ENCODE measurements at regions not wholly inside any gene's neighbourhood (a gene's known extent, or its start where the extent isn't known, plus 50 kb on each side); places are given as distances from the start of the nearest gene placed in this dataset.
A peak's percentile ranks its signal among the peaks of the same experiment; 100 is the strongest.

DNA sequence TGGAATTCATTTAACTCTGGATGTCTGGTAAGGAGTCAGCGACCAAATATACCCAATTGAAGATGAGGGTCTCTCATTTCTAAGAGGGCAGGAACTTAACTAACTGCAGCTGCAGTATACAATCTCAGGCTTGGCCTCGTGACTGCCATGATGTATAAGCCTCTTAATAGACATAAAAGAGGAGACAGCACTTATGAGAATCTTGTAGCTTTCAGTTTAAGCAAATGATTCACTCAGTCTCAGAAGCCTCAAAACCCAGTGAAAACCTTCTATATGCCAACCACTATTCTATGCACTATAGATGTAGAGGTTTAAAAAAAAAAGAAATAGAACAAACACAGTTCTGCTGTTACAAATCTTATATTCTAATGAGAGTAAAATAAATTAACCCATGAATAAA, 513.9 kb downstream of the TBL1XR1 start:
- Histone ChIP-seq H3K9me1 (ENCODE audit: control insufficient read depth, extremely low read depth, insufficient read depth, low read length) (no peaks in the 10 kb centered on the region), H3K27ac (ENCODE audit: control insufficient read depth, insufficient read depth, low read length) (no peak overlapping the region), H3K36me3 (ENCODE audit: control insufficient read depth in 2 of 2, extremely low read depth in 1 of 2, insufficient read depth in 2 of 2, low read length in 2 of 2) (no peaks in the 10 kb centered on the region), H4K20me1 (ENCODE audit: control insufficient read depth, extremely low read depth, insufficient read depth, low read length) (no peaks in the 10 kb centered on the region), H3K4me1 (ENCODE audit: control insufficient read depth, extremely low read depth, insufficient read depth, low read length) (no peaks in the 10 kb centered on the region), H3K9ac (ENCODE audit: control insufficient read depth, extremely low read depth, insufficient read depth, low read length) (no peak overlapping the region), H3K79me2 (ENCODE audit: control insufficient read depth, insufficient read depth, low read length) (no peaks in the 10 kb centered on the region), H3K4me3 (ENCODE audit: control insufficient read depth in 2 of 3, extremely low read depth in 1 of 3, insufficient read depth in 2 of 3, low read depth in 1 of 3, low read length in 3 of 3) (no peak overlapping the region), H3K27me3 (ENCODE audit: control insufficient read depth, extremely low read depth, insufficient read depth, low read length) (no peaks in the 10 kb centered on the region), H3K4me2 (ENCODE audit: control insufficient read depth, extremely low read depth, insufficient read depth, low read depth, low read length) (no peak overlapping the region), H2AFZ (ENCODE audit: control insufficient read depth, low read length) (no peak overlapping the region), H3K9me3 (ENCODE audit: control insufficient read depth, low read depth, low read length) (no peaks in the 10 kb centered on the region)
- dilution Hi-C loops (cut with MboI; ENCODE audit: extremely low pct_ligation_motif_present, low sequenced_read_pairs), result no loop called here
- DNase-seq (ENCODE audit: low read depth, low spot score), result no peak
- no peak for FAIRE-seq
- no peak for TF ChIP-seq EZH2 (IDR thresholded peaks at IDR 0.05; ENCODE audit: low read length)
- TF ChIP-seq, protein P1, sequence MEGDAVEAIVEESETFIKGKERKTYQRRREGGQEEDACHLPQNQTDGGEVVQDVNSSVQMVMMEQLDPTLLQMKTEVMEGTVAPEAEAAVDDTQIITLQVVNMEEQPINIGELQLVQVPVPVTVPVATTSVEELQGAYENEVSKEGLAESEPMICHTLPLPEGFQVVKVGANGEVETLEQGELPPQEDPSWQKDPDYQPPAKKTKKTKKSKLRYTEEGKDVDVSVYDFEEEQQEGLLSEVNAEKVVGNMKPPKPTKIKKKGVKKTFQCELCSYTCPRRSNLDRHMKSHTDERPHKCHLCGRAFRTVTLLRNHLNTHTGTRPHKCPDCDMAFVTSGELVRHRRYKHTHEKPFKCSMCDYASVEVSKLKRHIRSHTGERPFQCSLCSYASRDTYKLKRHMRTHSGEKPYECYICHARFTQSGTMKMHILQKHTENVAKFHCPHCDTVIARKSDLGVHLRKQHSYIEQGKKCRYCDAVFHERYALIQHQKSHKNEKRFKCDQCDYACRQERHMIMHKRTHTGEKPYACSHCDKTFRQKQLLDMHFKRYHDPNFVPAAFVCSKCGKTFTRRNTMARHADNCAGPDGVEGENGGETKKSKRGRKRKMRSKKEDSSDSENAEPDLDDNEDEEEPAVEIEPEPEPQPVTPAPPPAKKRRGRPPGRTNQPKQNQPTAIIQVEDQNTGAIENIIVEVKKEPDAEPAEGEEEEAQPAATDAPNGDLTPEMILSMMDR (optimal IDR thresholded peaks at IDR 0.05 in 1 of 3, IDR thresholded peaks at IDR 0.05 in 1 of 3, conservative IDR thresholded peaks at IDR 0.05 in 1 of 3; ENCODE audit: extremely low read depth in 1 of 3, insufficient read depth in 2 of 3, low read length in 3 of 3), result no peak

DNA sequence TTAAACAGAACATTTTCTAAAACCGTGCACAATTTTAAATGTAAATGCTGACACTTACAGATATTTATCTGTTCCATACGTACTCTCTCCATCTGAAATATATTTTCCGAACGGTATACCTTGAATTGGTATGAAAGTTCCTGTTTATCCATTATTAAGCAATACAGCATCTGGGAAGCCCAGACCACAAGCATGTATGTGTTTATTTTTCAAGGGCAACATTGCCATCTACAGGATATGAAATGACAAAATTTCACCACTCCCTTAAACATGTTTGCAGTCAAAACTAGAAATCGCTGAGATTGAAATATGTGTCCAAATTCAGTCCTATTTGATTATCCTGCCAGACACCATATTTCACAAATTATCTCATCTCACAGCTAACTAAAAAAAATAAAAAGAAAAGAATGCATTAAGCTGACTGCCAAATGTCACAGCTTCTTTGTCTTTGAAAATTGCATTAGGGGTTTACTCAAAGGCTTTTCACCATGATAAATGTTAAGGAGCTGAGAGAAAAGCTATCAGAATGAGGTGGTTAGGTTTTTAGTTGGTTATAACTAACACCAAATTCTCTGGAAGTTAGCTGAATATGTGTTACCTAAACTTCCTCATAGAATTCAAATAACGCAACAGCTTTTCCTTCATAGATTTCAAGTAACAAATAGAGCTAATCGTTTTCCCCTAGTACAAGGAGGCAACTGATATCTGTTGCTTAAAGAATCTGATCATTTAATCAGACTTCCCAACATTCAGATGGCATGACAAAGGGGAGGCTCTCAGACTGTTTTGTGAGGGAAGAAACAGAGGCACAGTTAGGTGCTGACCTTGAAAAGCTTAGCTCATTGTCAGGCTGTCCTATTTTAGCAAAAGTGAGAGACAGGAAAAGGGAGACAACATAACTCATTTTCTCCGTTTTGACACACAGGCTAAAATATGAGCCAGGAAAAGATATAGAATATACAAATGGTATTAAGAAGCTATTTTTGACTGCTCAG, 533.1 kb downstream of the TBL1XR1 start:
- Histone ChIP-seq H3K79me2 (ENCODE audit: control insufficient read depth, insufficient read depth, low read length) (no peaks in the 10 kb centered on the region), H3K4me3 (ENCODE audit: control insufficient read depth in 2 of 3, extremely low read depth in 1 of 3, insufficient read depth in 2 of 3, low read depth in 1 of 3, low read length in 3 of 3) (no peak overlapping the region), H3K27me3 (ENCODE audit: control insufficient read depth, extremely low read depth, insufficient read depth, low read length) (no peaks in the 10 kb centered on the region), H3K27ac (ENCODE audit: control insufficient read depth, insufficient read depth, low read length) (no peak overlapping the region), H3K4me2 (ENCODE audit: control insufficient read depth, extremely low read depth, insufficient read depth, low read depth, low read length) (no peak overlapping the region), H3K9me1 (ENCODE audit: control insufficient read depth, extremely low read depth, insufficient read depth, low read length) (no peaks in the 10 kb centered on the region), H3K9me3 (ENCODE audit: control insufficient read depth, low read depth, low read length) (no peaks in the 10 kb centered on the region), H3K36me3 (ENCODE audit: control insufficient read depth in 2 of 2, extremely low read depth in 1 of 2, insufficient read depth in 2 of 2, low read length in 2 of 2) (no peaks in the 10 kb centered on the region), H4K20me1 (ENCODE audit: control insufficient read depth, extremely low read depth, insufficient read depth, low read length) (no peaks in the 10 kb centered on the region), H2AFZ (ENCODE audit: control insufficient read depth, low read length) (no peak overlapping the region), H3K9ac (ENCODE audit: control insufficient read depth, extremely low read depth, insufficient read depth, low read length) (no peak overlapping the region), H3K4me1 (ENCODE audit: control insufficient read depth, extremely low read depth, insufficient read depth, low read length) (no peaks in the 10 kb centered on the region)
- TF ChIP-seq, protein P1 (optimal IDR thresholded peaks at IDR 0.05 in 1 of 3, IDR thresholded peaks at IDR 0.05 in 1 of 3, conservative IDR thresholded peaks at IDR 0.05 in 1 of 3; ENCODE audit: extremely low read depth in 1 of 3, insufficient read depth in 2 of 3, low read length in 3 of 3), result peak in 2 of 3 experiments; percentile 18 to 21
- no peak for TF ChIP-seq EZH2 (IDR thresholded peaks at IDR 0.05; ENCODE audit: low read length)
- DNase-seq (ENCODE audit: low read depth, low spot score), result no peak
- no peak for FAIRE-seq
- dilution Hi-C loops (cut with MboI; ENCODE audit: extremely low pct_ligation_motif_present, low sequenced_read_pairs), result no loop called here
